ENCODE measurements at regions not wholly inside any gene's neighbourhood (a gene's known extent, or its start where the extent isn't known, plus 50 kb on each side); places are given as distances from the start of the nearest gene placed in this dataset.

- H3K4me1 ChIP-seq (ENCODE audit: insufficient read depth, low read length) = no peaks in the 10 kb centered on the region
- H3K36me3 ChIP-seq (replicated peaks in 1 of 2; ENCODE audit: control insufficient read depth in 1 of 2, insufficient read depth in 2 of 2, low read length in 2 of 2) = no peaks in the 10 kb centered on the region
- H3K79me2 ChIP-seq (ENCODE audit: insufficient read depth, low read length) = no peaks in the 10 kb centered on the region
- TF ChIP-seq DPF2 (CRISPR knock-in tag; IDR thresholded peaks at IDR 0.05; ENCODE audit: borderline replicate concordance, low read depth) (no peak), NCOR1 (IDR thresholded peaks at IDR 0.05; ENCODE audit: borderline replicate concordance, low read length) (no peak), NFYC (CRISPR knock-in tag; IDR thresholded peaks at IDR 0.05) (no peak), NCOA2 (CRISPR knock-in tag; IDR thresholded peaks at IDR 0.05) (no peak), UBTF (CRISPR knock-in tag; IDR thresholded peaks at IDR 0.05) (no peak)
- no peak for DNase-seq (ENCODE audit: low spot score)
- intact Hi-C loops (cut with micrococcal nuclease; ENCODE audit: unreplicated experiment) = no loop called here
- no peak for FAIRE-seq
- H3K4me2 ChIP-seq (ENCODE audit: low read depth, low read length) = no peak overlapping the region
- H2AFZ ChIP-seq (ENCODE audit: low read length) = no peak overlapping the region
- CTCF ChIA-PET (ENCODE audit: low intra/inter-chr PET ratio, low total read pairs) = no interaction called here
- ATAC-seq = no peak
- H4K20me1 ChIP-seq (ENCODE audit: insufficient read depth, low read length) = no peaks in the 10 kb centered on the region
- WGBS (ENCODE audit: low lambda C conversion rate) = 0% methylated on average over 1 of the region's 1 CpG
- no peak overlapping the region for H3K27ac ChIP-seq (ENCODE audit: extremely low read length, insufficient read depth, low read length)
- POLR2A ChIA-PET = no interaction called here
- no peaks in the 10 kb centered on the region for H3K9me3 ChIP-seq (ENCODE audit: low read length)
- in situ Hi-C loops (cut with HindIII; ENCODE audit: extremely low pct_ligation_motif_present, low pct_unique_long_range_greater_than_20kb) = no loop called here
- no peak overlapping the region for H3K4me3 ChIP-seq (replicated peaks in 1 of 3; ENCODE audit: insufficient read depth in 1 of 3, low read depth in 2 of 3, low read length in 3 of 3)
- no peaks in the 10 kb centered on the region for H3K27me3 ChIP-seq (ENCODE audit: control insufficient read depth in 1 of 2, insufficient read depth in 2 of 2, low read length in 2 of 2)
- H3K9ac ChIP-seq (ENCODE audit: insufficient read depth, low read depth, low read length) = no peak overlapping the region
- no TSS peak for BruUV-seq (replicated peaks)
Observed at GRCh38 chr9:13746876-13747275, 467.4 kb upstream of the MPDZ start.

- no peak overlapping the region for H3K4me2 ChIP-seq (ENCODE audit: low read depth, low read length)
- no peak for ATAC-seq
- H4K20me1 ChIP-seq (ENCODE audit: insufficient read depth, low read length) = no peaks in the 10 kb centered on the region
- BruUV-seq (replicated peaks) = no TSS peak
- H2AFZ ChIP-seq (ENCODE audit: low read length) = no peak overlapping the region
- FAIRE-seq = no peak
- H3K27me3 ChIP-seq (ENCODE audit: control insufficient read depth in 1 of 2, insufficient read depth in 2 of 2, low read length in 2 of 2) = no peaks in the 10 kb centered on the region
- no peak overlapping the region for H3K27ac ChIP-seq (ENCODE audit: extremely low read length, insufficient read depth, low read length)
- H3K79me2 ChIP-seq (ENCODE audit: insufficient read depth, low read length) = no peaks in the 10 kb centered on the region
- in situ Hi-C loops (cut with HindIII; ENCODE audit: extremely low pct_ligation_motif_present, low pct_unique_long_range_greater_than_20kb) (no loop called here), intact Hi-C loops (cut with micrococcal nuclease; ENCODE audit: unreplicated experiment) (no loop called here)
- no peaks in the 10 kb centered on the region for H3K4me1 ChIP-seq (ENCODE audit: insufficient read depth, low read length)
- POLR2A ChIA-PET = no interaction called here
- no peak for TF ChIP-seq ZBTB20 (CRISPR knock-in tag; IDR thresholded peaks at IDR 0.05; ENCODE audit: borderline replicate concordance, low read depth)
- no peak for TF ChIP-seq PHF8 (CRISPR knock-in tag; IDR thresholded peaks at IDR 0.05)
- no peak for TF ChIP-seq ZHX1 (CRISPR knock-in tag; IDR thresholded peaks at IDR 0.05; ENCODE audit: low read depth)
- TF ChIP-seq ZNF784 (CRISPR knock-in tag; IDR thresholded peaks at IDR 0.05; ENCODE audit: borderline replicate concordance) = no peak
- no peaks in the 10 kb centered on the region for H3K9me3 ChIP-seq (ENCODE audit: low read length)
- 29% methylated on average over 16 of the region's 16 CpGs for WGBS (ENCODE audit: low lambda C conversion rate)
- CTCF ChIA-PET (ENCODE audit: low intra/inter-chr PET ratio, low total read pairs) = no interaction called here
- H3K36me3 ChIP-seq (replicated peaks in 1 of 2; ENCODE audit: control insufficient read depth in 1 of 2, insufficient read depth in 2 of 2, low read length in 2 of 2) = no peaks in the 10 kb centered on the region
- no peak for DNase-seq (ENCODE audit: low spot score)
- no peak overlapping the region for H3K9ac ChIP-seq (ENCODE audit: insufficient read depth, low read depth, low read length)
- no peak overlapping the region for H3K4me3 ChIP-seq (replicated peaks in 1 of 3; ENCODE audit: insufficient read depth in 1 of 3, low read depth in 2 of 3, low read length in 3 of 3)
Observed at GRCh38 chr9:13744261-13744901, 464.9 kb upstream of the MPDZ start.
